Left ventricle myocardium superior (tissue), 1 donor: ENCODE measurements at regions not wholly inside any gene's neighbourhood (a gene's known extent, or its start where the extent isn't known, plus 50 kb on each side); places are given as distances from the start of the nearest gene placed in this dataset.
A peak's percentile ranks its signal among the peaks of the same experiment; 100 is the strongest.

Source experiments
- ATAC-seq: fragments of 200-7000 bp; cut with Tn5 transposase; one replicate; pipeline ENCODE4 v1.9.1; 2020; ENCODE audit warnings: mild to moderate bottlenecking, moderate library complexity
- DNase-seq: peaks from one replicate; pipeline ENCODE4 v3.0.0-alpha.2; 2020
- intact Hi-C: fragments of 100-400 bp; cut with micrococcal nuclease; formaldehyde crosslinking; loops from one replicate; pipeline ENCODE4 v1.11.0; 2022
- donor health status: DM: no; HTN: yes; CAD: no; lungs with severe emphysema.

DNA sequence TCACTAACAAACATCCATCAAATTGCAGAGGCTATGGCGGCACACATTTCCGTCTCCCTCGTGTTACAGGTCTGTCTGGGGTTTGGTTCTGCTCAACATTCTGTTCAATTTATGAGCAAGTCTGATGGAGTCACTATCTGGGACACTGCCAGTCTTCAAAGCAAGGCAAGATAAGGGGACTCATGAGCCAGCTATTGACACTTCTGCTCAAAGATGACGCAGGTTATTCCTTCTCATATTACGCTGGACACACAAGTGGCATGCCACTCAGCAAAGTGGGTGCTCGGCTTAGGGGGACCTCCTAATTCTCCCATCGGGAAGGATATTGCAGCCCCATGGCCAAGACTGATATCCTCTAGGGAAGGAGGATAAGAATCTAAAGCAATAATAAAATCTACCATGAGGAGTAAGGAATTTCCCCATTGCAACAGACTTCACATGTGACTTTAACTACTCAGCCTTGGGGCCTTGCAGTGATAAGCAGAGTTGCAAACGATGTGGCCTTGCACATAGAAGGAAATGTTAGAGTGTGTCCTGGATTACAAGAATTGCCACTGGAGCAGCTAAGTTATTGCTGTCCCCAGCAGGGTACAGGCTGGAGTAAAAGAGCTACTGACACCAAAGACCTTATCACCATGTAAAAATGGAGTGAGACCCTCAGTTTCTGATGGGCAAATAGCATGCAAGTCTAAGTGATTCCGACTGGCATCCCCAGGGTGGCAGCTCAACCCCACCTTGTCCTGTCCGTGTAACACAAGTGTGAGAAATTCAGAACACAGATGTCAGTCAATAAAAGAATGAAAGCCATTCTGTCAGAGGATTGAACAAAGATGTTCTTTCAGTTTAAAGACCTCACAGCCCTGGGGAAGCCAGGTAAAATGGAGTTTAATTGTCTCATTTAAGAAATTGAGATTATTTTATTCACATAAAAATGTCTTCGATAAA lies 306.1 kb downstream of the IRS2 start:
- DNase-seq, result no peak
- peak; percentile 81 for ATAC-seq
- intact Hi-C loops, result no loop called here

GRCh38 chr13:109479534-109479933 lies 306.8 kb downstream of the IRS2 start:
- DNase-seq (no peak), ATAC-seq (no peak)
- intact Hi-C loops, result no loop called here

- no peak for DNase-seq
- ATAC-seq, result no peak
- intact Hi-C loops, result no loop called here
Measured at GRCh38 chr13:109476001-109476400, 310.4 kb downstream of the IRS2 start.

- DNase-seq (no peak), ATAC-seq (no peak)
- intact Hi-C loops, result no loop called here
Measured at GRCh38 chr13:109468123-109468522, 318.3 kb downstream of the IRS2 start.

DNA sequence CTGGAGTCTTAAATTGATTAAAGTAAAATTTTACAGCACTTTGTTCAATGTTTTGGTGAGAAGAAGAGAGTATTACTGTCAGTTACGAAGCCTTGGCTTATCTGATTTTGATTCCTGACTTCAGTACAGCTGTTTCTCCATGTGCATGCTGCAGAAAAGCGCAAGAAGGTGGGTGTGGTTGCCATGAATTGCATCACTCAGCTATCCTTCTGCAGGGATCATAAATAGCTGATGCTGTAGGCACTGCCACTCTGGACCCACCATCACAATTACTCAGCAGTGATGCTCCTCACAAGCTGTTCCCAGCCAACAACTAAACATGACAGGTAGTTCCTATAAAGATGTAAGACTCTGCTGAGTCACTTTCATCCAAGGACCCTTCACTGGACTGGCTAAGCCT lies 321.2 kb downstream of the IRS2 start:
- ATAC-seq (no peak), DNase-seq (no peak)
- intact Hi-C loops, result no loop called here

GRCh38 chr13:109454167-109454917 lies 332.0 kb downstream of the IRS2 start:
- ATAC-seq, result peak; percentile 64
- intact Hi-C loops, result no loop called here
- no peak for DNase-seq

DNA sequence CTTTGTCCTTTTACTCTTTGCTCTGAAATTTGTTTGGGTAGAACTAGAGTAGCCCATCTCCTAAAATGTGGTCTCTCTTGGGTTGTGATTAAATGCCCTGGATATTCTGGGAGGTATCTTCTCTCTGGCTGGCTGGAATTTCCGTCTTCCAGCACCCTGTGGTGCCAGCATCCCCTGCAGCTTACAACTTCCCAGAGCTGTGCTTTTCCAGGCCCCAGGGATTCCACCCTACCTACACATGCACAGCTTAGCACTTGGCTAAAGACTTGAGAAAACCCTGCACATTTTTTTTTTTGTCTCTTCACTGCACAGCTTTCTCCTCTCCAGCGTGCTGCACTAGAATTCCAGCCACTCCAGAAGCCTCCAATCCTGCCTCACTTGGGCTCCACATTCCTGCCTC lies 334.7 kb downstream of the IRS2 start:
- no peak for DNase-seq
- intact Hi-C loops, result no loop called here
- no peak for ATAC-seq

DNA sequence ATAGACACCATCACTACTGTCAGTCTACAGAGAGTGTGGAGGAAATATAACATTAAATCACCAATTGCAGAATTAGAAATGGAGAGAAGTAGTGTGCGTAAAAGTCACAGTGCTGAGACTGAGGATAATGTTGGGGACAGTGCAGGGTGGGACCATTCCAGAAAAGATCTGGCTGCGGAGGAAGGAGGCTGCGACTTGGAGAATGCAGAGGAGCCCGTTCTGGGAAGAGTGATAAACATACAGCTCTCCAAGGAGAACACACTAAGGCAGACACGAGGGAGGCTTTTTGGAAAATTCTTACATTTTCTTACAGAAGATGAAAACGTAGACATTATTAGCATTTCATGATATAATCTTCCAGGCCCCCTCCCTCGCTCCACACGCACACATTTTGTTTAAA lies 337.8 kb downstream of the IRS2 start:
- ATAC-seq (no peak), DNase-seq (no peak)
- intact Hi-C loops, result no loop called here

DNA sequence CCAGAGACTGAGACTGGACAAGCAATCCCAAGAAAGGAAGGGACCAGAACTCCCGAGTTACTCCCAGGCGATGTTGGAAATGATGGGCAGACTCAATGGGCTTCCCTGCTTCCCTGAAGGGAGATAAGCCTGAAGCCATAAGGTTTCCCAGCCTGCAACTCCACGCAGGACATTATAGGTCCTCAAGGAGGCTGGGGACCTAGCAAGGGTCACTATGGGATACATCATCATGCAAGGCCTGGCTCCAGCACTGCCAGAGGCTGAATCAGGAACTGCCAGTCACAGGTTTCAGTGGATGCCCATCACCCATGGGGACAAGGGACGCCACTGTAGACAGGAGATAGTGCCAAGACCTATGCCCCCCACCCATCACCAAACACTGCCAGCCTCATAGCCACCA lies 338.7 kb downstream of the IRS2 start:
- DNase-seq (no peak), ATAC-seq (no peak)
- intact Hi-C loops, result no loop called here

DNA sequence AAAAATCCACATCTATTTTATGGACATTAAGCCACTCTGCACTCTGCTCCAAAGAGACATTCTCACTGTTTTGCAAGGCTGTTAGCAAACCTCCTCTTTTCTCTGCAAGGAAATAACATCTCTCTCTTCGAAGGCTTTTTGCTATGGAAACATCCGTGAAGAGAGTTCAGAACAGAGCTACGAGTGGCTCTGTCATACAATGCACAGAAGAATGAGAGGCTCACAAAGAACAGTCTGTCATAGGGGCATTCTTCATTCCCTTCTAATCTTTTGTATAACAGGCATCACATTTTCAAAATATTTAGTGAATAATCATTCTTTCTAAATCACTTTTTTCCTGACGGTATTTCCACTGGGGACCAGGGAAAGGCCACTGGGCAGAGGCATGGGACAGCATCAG lies 346.1 kb downstream of the IRS2 start:
- DNase-seq (no peak), ATAC-seq (no peak)
- intact Hi-C loops, result no loop called here

DNA sequence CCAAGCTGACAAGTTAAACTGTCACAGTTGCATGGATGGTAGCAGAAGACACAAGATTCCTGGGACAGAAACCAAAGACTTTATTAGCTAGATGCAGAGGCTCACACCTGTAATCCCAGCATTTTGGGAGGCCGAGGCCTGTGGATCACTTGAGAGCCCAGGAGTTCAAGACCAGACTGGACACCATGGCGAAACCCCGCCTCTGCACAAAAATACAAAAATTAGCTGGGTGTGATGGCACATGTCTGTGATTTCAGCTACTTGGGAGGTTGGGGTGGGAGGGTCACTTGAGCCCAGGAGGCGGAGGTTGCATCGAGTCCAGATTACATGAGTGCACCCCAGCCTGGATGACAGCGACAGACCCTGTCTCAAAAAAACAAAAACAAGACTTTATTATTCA lies 346.6 kb downstream of the IRS2 start:
- DNase-seq, result no peak
- ATAC-seq, result no peak
- intact Hi-C loops, result no loop called here

DNA sequence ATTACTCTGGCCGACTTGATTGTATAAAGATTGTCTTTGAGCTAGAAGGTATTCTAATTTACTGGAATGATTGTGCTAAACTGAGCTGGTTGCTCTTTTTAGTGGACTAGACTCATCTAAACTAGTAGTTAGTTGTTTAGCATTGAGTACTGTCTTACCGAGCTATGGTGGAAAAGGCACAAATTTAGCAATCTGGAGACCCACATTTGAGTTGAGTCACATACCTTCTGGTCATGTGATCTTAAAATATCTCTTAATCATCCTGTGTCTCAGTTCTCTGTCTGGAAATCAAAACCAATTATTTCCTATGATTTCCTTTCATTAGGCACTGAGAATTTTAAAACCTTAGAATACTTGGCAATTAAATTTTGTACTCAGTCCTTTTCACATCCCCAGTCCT lies 349.5 kb downstream of the IRS2 start:
- no peak for ATAC-seq

GRCh38 chr13:109436055-109436622 lies 350.2 kb downstream of the IRS2 start:
- no peak for DNase-seq
- intact Hi-C loops, result no loop called here
- no peak for ATAC-seq

More for the DNA sequence above, 349.5 kb downstream of the IRS2 start:
- intact Hi-C loops, result no loop called here
- no peak for DNase-seq

DNA sequence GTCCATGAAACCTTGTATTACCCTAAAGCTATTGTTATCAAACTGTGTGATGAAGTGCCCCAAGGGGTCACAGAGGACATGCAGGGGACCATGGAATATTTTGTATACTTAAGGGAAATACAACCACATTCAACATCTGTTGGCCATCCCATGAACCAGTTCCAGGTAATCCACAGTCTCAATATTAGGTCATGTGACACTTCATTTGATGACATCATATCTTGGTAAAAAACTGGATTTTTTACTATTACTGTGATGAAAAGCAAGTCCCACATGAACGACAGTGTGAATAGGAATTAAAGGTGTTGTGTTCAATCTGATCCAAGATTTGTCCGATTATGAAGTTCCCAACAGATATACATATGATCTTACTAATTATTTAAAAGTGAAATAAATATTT lies 355.2 kb downstream of the IRS2 start:
- DNase-seq, result no peak
- intact Hi-C loops, result no loop called here
- ATAC-seq, result no peak

GRCh38 chr13:109428146-109428545 lies 358.2 kb downstream of the IRS2 start:
- intact Hi-C loops, result no loop called here
- no peak for ATAC-seq
- no peak for DNase-seq

DNA sequence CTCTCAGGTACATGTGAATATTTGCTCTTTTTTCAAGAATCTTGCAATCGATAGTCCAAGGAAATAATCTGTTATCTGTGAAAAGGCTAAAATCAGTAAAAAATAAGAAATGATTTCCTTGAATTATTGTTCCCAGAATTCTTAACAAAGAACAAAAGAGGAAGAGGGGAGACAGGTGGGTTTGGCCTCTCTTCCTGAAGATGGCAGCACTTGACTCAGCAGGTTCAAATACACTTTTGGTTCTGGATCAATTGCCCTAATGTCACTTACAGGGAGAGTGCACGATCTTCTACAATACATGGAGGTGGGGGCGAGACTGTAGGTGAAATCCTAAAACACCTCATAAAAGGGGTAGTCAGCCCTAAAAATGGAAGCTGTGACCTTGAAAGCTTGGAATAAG lies 358.7 kb downstream of the IRS2 start:
- no peak for DNase-seq
- ATAC-seq, result no peak
- intact Hi-C loops, result no loop called here

- DNase-seq (no peak), ATAC-seq (no peak)
- intact Hi-C loops, result no loop called here
Measured at GRCh38 chr13:109427148-109427547, 359.2 kb downstream of the IRS2 start.

GRCh38 chr13:109426690-109426990 lies 359.7 kb downstream of the IRS2 start:
- intact Hi-C loops, result no loop called here
- ATAC-seq, result no peak
- no peak for DNase-seq

DNA sequence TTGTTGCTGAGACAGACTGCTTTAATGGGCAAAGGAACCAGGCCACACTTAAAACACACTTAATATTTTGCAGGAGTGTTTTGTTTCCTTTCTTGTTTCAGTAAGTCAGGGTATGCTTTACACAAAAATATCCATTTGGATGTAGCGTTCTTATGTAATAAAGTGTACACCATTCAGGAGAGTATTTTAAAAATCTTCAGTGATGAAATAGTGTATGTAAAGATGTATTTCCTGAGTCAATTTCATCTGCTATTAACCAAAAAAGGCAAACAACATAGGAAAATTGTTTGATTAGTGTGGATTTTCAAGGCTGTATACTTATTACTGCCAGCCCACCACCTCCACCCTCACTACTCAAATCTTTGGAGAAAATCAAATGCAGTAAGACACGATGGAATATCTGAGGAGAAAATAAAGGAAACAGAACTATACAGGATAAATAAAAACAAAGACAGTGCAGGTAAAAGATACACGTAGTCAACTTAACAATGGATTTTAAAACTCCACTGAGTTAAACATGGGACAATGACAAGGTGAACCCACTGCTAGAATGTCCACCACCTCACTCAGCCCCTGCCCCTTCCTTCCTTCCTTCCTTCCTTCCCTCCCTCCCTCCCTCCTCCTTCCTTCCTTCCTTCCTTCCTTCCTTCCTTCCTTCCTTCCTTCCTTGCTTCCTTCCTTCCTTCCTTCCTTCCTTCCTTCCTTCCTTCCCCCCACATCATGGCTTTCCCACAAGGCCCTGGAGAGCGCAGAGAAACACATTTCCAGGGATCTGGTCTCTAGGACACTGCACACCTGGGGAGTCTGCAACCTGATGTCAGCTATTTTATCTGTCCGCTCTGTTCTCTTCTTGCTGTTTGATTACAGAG lies 360.3 kb downstream of the IRS2 start:
- no peak for DNase-seq
- intact Hi-C loops, result no loop called here
- ATAC-seq, result no peak

GRCh38 chr13:109422161-109422560 lies 364.2 kb downstream of the IRS2 start:
- ATAC-seq (no peak), DNase-seq (no peak)
- intact Hi-C loops, result no loop called here
